Activated naive CD4-positive, alpha-beta T cell treated with anti-CD3 and anti-CD28 coated beads, Interleukin-2, amount 50 U/mL, for 16 hours (primary cell): ENCODE measurements at regions not wholly inside any gene's neighbourhood (a gene's known extent, or its start where the extent isn't known, plus 50 kb on each side); places are given as distances from the start of the nearest gene placed in this dataset.
"Not testable (repeated sequence)": the region's sequence is repeated elsewhere in the genome, so short reads cannot be mapped to it uniquely, and the experiment has no call there.

Experiments
- DNase-seq: peaks from one replicate; pipeline ENCODE4 v3.0.0-alpha.2; 2020

- DNase-seq, result not testable (repeated sequence)
Measured at GRCh38 chr10:47619300-47620012, 96.0 kb upstream of the AGAP9 start.

- DNase-seq, result not testable (repeated sequence)
Measured at GRCh38 chr10:47609311-47609710, 85.9 kb upstream of the AGAP9 start.

GRCh38 chr10:47605791-47606773 is 82.6 kb upstream of the AGAP9 start:
- not testable (repeated sequence) for DNase-seq

- DNase-seq, result not testable (repeated sequence)
Measured at GRCh38 chr10:47600604-47601003, 77.2 kb upstream of the AGAP9 start.

GRCh38 chr10:47600127-47600526 is 76.7 kb upstream of the AGAP9 start:
- DNase-seq, result not testable (repeated sequence)

DNA sequence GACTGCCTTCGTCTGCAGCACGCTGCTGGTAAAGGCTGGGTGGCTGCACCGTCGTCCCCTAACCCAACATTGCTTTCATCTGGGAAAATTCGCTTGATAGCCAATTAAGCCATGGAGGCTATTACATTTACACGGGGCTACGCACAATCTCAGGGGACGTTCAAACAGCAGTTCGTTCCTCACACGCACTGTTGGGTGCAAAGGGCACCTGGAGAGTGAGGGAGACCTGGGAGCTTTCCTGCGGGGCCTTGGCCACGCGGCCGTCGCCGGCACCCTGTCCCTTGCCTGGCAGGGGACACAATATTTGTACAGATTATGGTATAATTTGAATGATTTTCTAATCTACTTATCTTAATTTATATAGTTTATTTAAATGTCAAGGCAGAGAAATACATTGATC is 76.2 kb upstream of the AGAP9 start:
- not testable (repeated sequence) for DNase-seq

GRCh38 chr10:47593805-47594204 is 70.4 kb upstream of the AGAP9 start:
- not testable (repeated sequence) for DNase-seq

- not testable (repeated sequence) for DNase-seq
Measured at GRCh38 chr10:47593129-47593528, 69.7 kb upstream of the AGAP9 start.

GRCh38 chr10:47590956-47591355 is 67.5 kb upstream of the AGAP9 start:
- DNase-seq, result not testable (repeated sequence)

DNA sequence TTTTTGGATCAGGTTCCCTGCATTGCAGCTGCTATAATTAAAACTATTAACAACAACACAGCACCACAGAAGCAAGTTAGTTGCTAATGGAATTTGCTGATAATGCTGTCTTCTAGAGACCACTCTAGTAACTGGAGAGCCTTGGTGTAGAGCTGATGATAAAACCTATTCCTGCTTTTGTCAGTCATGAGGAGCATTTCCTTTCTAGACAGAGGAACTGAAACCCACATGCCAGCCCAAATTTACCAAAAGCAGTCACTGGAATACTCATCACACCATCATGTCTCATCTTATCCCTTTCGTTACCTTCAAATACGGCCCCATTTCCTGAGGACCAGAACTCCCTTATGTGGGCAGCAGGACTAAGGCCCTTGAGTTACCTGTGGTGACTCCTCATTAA is 67.1 kb upstream of the AGAP9 start:
- DNase-seq, result not testable (repeated sequence)

DNA sequence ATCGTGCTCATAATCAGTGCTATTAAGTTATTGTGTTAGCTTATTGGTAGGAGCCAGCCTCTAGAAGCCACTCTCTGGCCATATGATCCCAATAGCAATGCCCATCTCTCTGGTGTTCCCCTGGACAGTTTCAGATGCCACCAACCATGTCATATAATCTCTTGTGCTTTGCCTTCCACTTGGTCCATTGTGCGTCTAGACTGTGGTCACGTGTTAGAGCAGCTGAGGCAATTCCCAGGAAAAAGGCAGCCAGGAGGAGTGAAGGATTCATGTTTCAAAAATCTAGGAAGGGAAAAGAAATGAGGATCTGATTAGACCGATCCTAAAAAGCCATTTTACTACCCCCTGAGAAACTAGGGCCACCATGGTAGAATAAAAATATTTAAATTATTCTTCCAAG is 58.6 kb upstream of the AGAP9 start:
- not testable (repeated sequence) for DNase-seq

- not testable (repeated sequence) for DNase-seq
Measured at GRCh38 chr10:47580063-47580462, 56.6 kb upstream of the AGAP9 start.

DNA sequence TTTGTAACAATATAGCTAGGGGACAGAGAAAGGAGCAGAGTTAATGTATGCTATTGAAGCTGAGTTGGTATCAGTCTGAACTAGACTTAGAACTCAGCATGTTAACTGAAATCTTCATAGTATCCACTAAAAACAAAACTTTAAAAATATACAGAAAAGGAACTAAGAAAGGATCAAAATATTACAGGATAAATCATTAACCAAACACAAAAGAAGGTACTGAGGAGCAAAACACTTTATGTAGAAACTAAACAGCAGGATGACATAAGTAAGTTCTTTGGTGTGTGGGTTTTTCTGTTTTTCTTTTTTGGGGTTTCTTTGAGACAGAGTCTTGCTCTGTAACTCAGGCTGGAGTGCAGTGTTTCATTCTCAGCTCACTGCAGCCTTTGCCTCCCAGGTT is 55.1 kb upstream of the AGAP9 start:
- DNase-seq, result not testable (repeated sequence)
